Loucy (cell line): ENCODE measurements at regions not wholly inside any gene's neighbourhood (a gene's known extent, or its start where the extent isn't known, plus 50 kb on each side); places are given as distances from the start of the nearest gene placed in this dataset.

Experiments used
- CTCF ChIP-seq: fragments of 200-600 bp; sonication (generic); conservative IDR thresholded peaks from 2 replicates; pipeline ENCODE4 v1.5.1; 2014; ENCODE audit warnings: mild to moderate bottlenecking, antibody characterized with exemption, low read length
- EZH2phosphoT487 ChIP-seq: fragments of 200-600 bp; IDR thresholded peaks from 2 replicates; pipeline ENCODE4 v1.6.1; 2018; ENCODE audit warnings: antibody characterized with exemption, mild to moderate bottlenecking, moderate library complexity, borderline replicate concordance

GRCh38 chr14:98926146-98926545 lies 345.9 kb downstream of the BCL11B start:
- TF ChIP-seq CTCF (no peak), EZH2phosphoT487 (no peak)
